Lower leg skin (tissue), 3 donors: ENCODE measurements at regions not wholly inside any gene's neighbourhood (a gene's known extent, or its start where the extent isn't known, plus 50 kb on each side); places are given as distances from the start of the nearest gene placed in this dataset.

ENCODE experiments used
- POLR2A ChIP-seq, 2 donors: fragments of 450-650 bp; IDR thresholded peaks; one replicate each; pipeline ENCODE4 v1.6.1; 2016 to 2017; ENCODE audit warnings: antibody characterized with exemption in 2 of 2, mild to moderate bottlenecking in 1 of 2, moderate library complexity in 1 of 2
- TF ChIP-seq, protein P1 (sequence below), 3 donors: fragments of 450-650 bp; IDR thresholded peaks; one replicate each; pipeline ENCODE4 v1.5.1; 2016; ENCODE audit warnings: antibody characterized with exemption in 3 of 3, mild to moderate bottlenecking in 3 of 3, moderate library complexity in 2 of 3

DNA sequence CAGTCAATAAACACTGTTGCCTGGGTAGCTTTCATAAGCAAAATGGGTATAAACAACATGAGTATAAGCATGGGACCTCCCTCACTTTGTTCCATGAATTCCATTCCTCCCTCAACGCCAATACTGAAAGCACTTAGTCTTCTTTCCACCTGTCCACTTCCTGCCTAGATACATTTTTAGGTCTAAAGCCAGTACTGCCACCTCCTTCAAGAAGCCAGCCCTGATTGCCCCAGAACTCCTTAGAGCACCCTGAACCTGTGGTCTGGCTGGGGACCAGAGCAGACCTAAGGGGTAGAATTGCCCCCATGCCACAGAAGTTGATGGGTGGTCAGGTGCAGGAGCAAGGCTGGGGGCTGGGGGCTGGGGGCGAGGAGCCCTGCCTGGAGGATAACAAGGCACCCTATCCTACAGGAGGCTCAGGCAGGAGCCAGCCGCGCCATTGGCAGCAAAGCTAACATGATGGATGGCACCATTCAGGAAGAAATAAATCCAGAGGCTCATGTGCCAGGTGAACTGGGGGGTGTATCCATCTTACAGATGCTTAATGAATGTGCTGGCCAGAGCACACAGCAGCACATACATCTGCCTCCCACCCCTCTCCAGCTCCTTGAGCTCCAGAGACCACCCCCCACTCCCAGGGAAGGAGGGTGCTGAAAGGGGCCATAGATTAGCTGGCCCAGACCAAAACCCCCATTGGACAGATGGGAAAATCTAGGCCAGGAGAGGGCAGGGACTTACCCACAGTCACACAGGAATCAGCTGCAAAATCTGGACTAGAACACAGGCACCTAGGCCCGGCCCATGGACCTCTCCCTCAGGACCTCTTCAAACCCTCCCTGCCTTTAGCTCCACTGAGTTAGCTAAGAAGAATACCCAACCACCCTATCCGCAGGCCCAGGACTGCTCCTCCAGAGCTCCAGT is 113.8 kb upstream of the LINGO1 start:
- TF ChIP-seq, protein P1, sequence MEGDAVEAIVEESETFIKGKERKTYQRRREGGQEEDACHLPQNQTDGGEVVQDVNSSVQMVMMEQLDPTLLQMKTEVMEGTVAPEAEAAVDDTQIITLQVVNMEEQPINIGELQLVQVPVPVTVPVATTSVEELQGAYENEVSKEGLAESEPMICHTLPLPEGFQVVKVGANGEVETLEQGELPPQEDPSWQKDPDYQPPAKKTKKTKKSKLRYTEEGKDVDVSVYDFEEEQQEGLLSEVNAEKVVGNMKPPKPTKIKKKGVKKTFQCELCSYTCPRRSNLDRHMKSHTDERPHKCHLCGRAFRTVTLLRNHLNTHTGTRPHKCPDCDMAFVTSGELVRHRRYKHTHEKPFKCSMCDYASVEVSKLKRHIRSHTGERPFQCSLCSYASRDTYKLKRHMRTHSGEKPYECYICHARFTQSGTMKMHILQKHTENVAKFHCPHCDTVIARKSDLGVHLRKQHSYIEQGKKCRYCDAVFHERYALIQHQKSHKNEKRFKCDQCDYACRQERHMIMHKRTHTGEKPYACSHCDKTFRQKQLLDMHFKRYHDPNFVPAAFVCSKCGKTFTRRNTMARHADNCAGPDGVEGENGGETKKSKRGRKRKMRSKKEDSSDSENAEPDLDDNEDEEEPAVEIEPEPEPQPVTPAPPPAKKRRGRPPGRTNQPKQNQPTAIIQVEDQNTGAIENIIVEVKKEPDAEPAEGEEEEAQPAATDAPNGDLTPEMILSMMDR (IDR thresholded peaks at IDR 0.05) = no peak
- TF ChIP-seq POLR2A (IDR thresholded peaks at IDR 0.05) = no peak
